ENCODE measurements at regions not wholly inside any gene's neighbourhood (a gene's known extent, or its start where the extent isn't known, plus 50 kb on each side); places are given as distances from the start of the nearest gene placed in this dataset.
"Not testable (repeated sequence)": the region's sequence is repeated elsewhere in the genome, so short reads cannot be mapped to it uniquely, and the experiment has no call there.

DNA sequence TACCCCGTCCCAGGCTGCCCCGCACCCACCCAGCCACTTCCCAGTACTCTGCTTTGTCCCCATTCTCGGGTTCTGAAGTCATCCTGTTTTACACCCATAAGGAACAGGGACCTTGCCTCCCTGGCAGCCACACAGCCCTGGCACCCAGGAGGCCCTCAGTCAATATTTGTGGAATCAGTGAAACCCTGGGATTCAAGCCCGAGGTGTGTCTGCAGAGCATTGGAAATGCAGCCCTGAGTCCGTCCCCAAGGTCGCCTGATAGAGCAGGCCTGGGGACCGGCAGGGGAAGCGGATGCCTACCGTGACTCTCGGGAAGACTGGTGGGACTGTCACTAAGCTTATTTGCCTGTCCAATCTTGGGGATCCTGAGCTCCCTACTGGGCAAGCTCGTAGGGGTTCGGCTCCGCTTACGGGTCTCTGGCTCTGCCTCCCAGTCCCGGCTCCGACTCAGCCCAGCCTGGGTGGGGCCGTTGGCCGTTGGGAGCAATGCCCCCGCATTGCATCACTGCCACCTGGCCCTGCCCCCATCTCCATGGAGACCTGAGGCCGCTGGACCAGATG, 64.4 kb upstream of the TAMM41 start:
- TF ChIP-seq JUND (IDR thresholded peaks at IDR 0.05; ENCODE audit: low read depth): no peak
- in situ Hi-C loops (cut with HindIII; ENCODE audit: low pct_unique_long_range_greater_than_20kb, low sequenced_read_pairs): no loop called here

DNA sequence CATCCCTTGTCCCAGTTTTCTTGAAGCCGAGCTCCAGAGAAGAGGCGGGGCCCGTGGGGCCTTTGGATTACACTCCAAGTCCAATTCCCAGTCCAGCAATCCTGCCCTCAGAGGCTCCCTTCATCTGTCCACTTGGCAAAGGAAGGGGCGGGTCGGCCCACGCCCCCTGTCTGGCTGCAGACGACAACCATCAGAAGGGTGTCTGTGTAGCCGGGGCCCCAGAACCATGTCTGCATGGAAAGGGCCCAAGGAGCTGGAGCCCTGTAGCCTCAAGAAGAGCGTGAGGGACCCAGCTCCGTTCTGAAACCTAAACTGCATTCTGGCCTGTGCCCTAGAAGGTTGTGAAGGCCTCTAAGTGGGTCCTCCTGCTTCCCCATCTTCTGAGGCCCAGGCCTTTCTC, 65.2 kb upstream of the TAMM41 start:
- DNase-seq (ENCODE audit: low read depth in 1 of 2, low spot score in 1 of 2); in situ Hi-C loops (cut with HindIII; ENCODE audit: low pct_unique_long_range_greater_than_20kb, low sequenced_read_pairs): not testable (repeated sequence)

More for the DNA sequence above, 64.4 kb upstream of the TAMM41 start:
- DNase-seq (ENCODE audit: low read depth in 1 of 2, low spot score in 1 of 2): no peak

DNA sequence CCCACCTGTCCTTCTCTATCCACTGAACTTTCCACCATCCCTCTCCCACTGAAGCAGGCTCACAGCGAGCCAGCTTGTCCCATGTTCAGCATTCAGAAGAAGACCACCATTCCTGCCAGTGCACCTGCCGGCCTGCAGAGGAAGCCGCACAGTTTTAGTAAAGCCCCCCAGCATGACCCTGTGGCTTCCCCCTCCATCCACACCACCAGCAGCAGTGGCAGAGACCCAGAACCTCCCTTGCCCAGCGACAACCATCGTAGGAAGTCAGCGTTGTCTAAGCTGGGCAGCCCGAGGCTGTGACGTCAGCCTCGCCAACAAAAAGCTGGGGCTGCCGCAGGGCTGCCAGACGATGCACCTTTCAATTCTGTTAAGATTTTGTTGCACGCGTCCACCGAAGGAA, 66.6 kb upstream of the TAMM41 start:
- no peak for DNase-seq (ENCODE audit: low read depth in 1 of 2, low spot score in 1 of 2)
- TF ChIP-seq JUND (IDR thresholded peaks at IDR 0.05; ENCODE audit: low read depth): no peak
- in situ Hi-C loops (cut with HindIII; ENCODE audit: low pct_unique_long_range_greater_than_20kb, low sequenced_read_pairs): no loop called here

DNA sequence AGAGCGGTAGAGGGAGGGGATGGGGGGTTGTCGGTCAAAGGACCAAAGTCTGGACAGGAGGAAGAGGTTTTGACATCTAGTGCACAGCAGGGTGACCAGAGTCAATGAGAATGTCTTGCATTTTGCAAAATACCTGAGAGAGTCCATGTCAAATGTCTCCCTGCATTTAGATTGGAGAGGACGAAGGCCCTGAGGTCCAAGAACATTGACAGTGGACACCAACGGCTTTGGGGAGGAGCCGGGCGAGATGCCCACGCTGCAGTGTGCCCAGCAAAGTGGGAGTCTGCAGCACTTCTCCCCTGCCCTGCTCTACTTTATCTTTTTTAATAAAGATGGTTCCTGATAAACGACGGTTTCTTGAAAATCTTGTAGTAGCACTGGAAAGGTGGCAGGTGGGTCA, 67.4 kb upstream of the TAMM41 start:
- in situ Hi-C loops (cut with HindIII; ENCODE audit: low pct_unique_long_range_greater_than_20kb, low sequenced_read_pairs): no loop called here
- no peak for DNase-seq (ENCODE audit: low read depth in 1 of 2, low spot score in 1 of 2)
- no peak for TF ChIP-seq JUND (IDR thresholded peaks at IDR 0.05; ENCODE audit: low read depth)

DNA sequence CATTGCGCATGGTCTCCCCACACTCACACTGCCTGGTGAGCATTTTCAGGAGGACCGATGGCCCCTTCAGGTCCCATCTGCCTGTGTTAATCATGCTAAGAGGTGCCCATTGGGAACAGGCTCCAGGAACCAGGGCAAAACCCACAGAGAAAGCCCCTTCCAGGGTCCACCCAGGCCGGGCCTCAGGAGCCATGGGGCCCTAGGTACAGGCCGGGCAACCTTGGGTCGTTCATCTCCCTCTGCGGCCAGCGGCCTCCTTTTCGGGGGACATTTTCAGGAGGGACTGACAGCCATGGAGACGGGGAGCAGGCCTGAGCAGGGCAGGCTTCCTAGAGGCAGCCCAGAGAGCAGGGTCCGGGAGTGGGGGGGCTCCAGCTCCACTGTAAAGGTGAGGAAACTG, 68.0 kb upstream of the TAMM41 start:
- no peak for TF ChIP-seq JUND (IDR thresholded peaks at IDR 0.05; ENCODE audit: low read depth)
- DNase-seq (ENCODE audit: low read depth in 1 of 2, low spot score in 1 of 2): no peak
- in situ Hi-C loops (cut with HindIII; ENCODE audit: low pct_unique_long_range_greater_than_20kb, low sequenced_read_pairs): no loop called here

DNA sequence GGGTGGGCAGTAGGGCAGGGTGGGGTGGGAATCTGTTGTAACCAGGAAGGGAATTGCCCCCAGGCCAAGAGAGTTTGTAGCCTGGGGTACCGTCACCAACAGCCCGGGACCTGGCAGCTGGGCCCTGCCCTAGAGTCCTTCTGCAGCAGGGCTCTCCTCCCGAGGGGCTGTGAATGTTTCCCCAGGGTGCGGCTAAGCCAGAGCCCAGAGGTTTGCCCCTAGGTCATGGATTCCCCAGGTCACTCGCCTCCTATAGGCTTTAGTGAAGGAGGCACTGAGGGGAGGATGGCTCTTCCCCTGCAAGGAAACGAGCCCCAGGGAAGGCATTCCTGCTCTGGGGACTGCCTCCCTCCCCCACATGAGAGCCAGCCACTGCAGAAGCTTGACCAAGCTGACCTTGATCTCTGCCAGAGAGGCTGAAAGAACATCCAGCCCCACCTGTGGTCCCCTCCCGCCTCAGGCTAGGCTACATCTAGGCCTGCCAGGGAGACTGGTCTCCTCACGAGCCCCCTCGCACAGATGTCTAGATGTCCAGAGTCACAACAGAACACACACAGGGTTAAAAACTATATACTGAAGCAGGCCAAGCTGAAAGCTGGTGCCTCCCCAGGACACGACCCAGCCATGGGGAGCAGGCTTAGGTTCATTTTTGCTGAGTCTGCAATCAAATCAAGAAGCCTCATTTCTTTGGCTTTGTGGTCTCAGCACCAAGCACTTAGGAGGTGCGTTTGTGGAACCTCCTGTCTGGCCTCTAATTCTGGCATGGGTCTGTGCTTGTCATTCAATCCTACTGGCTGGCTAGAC, 69.1 kb upstream of the TAMM41 start:
- TF ChIP-seq JUND (IDR thresholded peaks at IDR 0.05; ENCODE audit: low read depth): no peak
- in situ Hi-C loops (cut with HindIII; ENCODE audit: low pct_unique_long_range_greater_than_20kb, low sequenced_read_pairs): no loop called here
- DNase-seq (ENCODE audit: low read depth in 1 of 2, low spot score in 1 of 2): no peak

DNA sequence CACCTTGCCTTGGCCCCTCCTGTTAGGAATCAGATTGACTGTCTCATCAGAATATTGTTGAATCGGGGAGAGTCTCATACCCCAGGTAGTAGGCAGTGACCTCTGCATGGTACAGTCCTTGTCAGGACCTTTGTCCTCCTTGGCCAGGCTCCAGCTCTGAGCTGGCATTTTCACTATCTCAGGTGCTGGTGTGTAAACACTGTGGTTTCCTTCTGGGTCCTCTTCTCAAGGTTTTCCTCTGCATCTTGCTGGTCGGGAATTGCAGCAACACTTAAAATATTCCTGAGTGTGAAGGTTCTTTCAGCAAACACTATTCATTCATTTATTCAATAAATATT, 69.7 kb upstream of the TAMM41 start:
- in situ Hi-C loops (cut with HindIII; ENCODE audit: low pct_unique_long_range_greater_than_20kb, low sequenced_read_pairs); DNase-seq (ENCODE audit: low read depth in 1 of 2, low spot score in 1 of 2): not testable (repeated sequence)

DNA sequence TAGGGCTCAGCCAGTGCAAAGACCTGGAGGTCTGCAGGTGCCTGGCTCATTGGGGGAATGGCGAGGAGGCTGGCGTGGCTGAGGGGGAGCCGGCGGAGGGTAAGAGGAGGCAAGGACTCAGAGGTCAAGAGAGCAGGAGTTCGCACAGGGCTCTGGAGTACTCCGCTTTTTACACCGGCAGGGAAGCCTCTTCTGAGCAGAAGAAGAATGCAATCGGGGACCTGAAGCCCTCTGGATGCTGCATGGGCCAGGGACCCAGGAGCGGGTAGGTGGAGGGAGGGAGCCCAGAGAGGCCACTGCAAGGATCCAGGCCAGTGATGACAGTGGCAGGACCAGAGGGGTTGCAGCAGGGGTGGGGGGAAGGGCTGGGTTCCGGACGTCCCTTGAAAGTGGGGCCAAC, 70.4 kb upstream of the TAMM41 start:
- no peak for DNase-seq (ENCODE audit: low read depth in 1 of 2, low spot score in 1 of 2)
- in situ Hi-C loops (cut with HindIII; ENCODE audit: low pct_unique_long_range_greater_than_20kb, low sequenced_read_pairs): no loop called here
- TF ChIP-seq JUND (IDR thresholded peaks at IDR 0.05; ENCODE audit: low read depth): no peak

DNA sequence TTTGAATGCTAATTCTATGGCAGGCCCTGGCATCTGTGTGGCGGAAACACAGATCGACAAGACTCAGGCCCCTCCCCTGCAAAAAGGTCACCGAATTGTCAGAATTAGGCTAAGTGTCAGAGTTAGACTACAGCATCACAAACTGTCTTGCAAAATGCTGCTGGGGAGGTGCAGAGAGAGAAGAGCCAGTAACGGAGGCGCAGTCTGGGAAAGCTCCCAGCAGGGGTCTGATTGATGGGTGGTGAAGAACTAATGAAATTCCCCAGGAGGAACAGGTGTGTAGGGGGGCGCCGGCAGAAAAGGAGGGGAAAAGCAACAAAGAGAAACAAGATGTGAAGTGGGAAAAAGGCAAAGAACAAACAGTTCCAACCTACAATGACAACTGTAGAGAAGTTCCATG, 72.7 kb upstream of the TAMM41 start:
- TF ChIP-seq JUND (IDR thresholded peaks at IDR 0.05; ENCODE audit: low read depth): no peak
- in situ Hi-C loops (cut with HindIII; ENCODE audit: low pct_unique_long_range_greater_than_20kb, low sequenced_read_pairs): no loop called here
- no peak for DNase-seq (ENCODE audit: low read depth in 1 of 2, low spot score in 1 of 2)

DNA sequence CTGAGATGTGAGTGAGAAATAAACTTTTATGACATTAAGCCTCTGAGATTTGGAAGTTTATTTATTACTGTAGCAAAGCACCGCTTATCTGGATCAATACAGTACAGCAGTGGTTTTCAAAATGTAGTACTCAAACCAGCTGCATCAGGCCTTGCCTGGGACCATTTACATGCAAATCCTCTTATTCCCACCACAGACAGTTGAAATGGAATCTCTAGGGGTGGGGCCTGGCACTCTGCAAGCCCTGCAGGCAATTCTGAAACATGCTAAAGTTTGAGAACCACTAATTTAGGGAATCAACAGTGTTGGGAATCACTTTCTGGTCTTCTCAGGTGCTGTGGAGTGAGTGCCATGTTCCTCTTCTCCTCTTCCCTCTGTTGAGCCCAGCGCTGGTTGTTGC, 77.8 kb upstream of the TAMM41 start:
- no peak for DNase-seq (ENCODE audit: low read depth in 1 of 2, low spot score in 1 of 2)
- in situ Hi-C loops (cut with HindIII; ENCODE audit: low pct_unique_long_range_greater_than_20kb, low sequenced_read_pairs): no loop called here
- no peak for TF ChIP-seq JUND (IDR thresholded peaks at IDR 0.05; ENCODE audit: low read depth)

DNA sequence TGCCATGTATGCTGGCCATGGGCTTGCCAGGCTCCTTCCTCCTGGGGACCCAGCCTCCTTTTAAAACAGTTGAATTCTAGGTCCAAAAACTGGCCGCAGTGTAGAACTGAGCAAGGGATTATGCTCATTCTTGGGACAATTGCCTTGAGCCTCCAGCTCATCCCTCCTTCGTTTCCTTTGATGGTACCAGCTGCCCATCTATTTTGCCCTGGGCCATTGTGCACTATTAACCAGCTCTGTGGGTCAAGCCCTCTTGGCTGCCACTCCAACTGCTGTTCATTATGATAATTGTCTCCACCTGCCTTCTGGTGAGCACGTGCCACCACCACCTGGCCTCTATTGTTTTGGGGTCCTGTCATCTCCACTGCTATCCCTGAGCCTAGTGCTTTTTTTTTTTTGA, 75.8 kb upstream of the SYN2 start:
- no peak for TF ChIP-seq JUND (IDR thresholded peaks at IDR 0.05; ENCODE audit: low read depth)
- in situ Hi-C loops (cut with HindIII; ENCODE audit: low pct_unique_long_range_greater_than_20kb, low sequenced_read_pairs): no loop called here
- DNase-seq (ENCODE audit: low read depth in 1 of 2, low spot score in 1 of 2): no peak

DNA sequence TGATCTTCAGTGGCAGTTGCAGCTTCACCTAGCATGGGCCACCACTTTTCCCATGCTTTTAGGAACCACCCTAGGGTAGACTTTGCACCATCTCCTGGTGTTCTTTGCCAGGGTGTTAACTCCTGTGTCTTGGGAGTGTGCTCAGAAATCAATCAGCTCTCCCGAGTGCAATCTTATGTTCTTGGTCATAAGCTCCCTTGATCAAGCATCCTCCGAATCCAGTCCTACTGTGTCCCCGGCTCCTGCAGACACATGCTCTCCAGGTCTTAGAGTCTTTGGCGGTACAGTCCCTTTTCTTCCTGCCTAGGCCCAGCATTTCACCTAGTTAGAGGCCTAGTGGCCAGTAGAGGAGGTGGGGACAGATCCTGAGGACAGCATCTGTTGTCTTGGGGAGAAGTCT, 74.7 kb upstream of the SYN2 start:
- TF ChIP-seq JUND (IDR thresholded peaks at IDR 0.05; ENCODE audit: low read depth): no peak
- in situ Hi-C loops (cut with HindIII; ENCODE audit: low pct_unique_long_range_greater_than_20kb, low sequenced_read_pairs): no loop called here
- no peak for DNase-seq (ENCODE audit: low read depth in 1 of 2, low spot score in 1 of 2)

DNA sequence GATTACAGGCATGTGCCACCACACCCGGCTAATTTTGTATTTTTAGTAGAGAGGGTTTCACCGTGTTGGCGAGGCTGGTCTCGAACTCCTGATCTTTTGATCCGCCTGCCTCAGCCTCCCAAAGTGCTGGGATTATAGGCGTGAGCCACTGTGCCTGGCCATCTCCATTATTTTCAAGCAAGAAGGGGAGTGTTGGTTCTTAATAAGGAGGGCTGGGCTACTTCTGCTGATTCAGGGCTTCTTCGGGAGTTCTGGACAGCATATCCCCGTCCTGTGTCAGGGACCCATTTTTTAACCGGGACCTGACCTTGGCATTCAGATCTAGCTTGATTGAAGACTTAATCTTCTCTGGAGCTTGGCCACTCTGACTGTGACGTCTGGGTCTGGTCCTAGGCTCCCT, 74.1 kb upstream of the SYN2 start:
- in situ Hi-C loops (cut with HindIII; ENCODE audit: low pct_unique_long_range_greater_than_20kb, low sequenced_read_pairs): no loop called here

DNA sequence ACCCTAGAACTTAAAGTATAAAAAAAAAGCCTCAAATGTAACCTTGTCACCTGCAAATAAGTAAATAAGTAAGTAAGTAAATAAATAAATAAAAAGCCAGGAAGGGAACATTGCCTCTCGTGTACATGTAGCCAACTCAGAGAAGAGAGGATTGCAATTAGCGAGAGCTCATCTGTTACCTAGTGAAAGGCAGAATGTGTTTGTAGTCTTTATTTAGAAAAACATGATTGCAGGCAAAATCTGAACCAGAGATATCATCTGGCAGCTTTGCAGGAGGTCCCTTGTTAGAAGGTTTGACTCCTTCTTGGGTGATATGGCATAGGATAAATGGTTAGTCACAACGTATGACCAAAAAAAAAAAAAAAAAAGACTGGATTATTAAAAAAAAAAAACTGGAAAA, 71.6 kb upstream of the SYN2 start:
- no peak for TF ChIP-seq JUND (IDR thresholded peaks at IDR 0.05; ENCODE audit: low read depth)
- no peak for DNase-seq (ENCODE audit: low read depth in 1 of 2, low spot score in 1 of 2)
- in situ Hi-C loops (cut with HindIII; ENCODE audit: low pct_unique_long_range_greater_than_20kb, low sequenced_read_pairs): no loop called here

More for the DNA sequence above, 74.1 kb upstream of the SYN2 start:
- DNase-seq (ENCODE audit: low read depth in 1 of 2, low spot score in 1 of 2): no peak
- no peak for TF ChIP-seq JUND (IDR thresholded peaks at IDR 0.05; ENCODE audit: low read depth)
